ENCODE measurements at regions not wholly inside any gene's neighbourhood (a gene's known extent, or its start where the extent isn't known, plus 50 kb on each side); places are given as distances from the start of the nearest gene placed in this dataset.

DNA sequence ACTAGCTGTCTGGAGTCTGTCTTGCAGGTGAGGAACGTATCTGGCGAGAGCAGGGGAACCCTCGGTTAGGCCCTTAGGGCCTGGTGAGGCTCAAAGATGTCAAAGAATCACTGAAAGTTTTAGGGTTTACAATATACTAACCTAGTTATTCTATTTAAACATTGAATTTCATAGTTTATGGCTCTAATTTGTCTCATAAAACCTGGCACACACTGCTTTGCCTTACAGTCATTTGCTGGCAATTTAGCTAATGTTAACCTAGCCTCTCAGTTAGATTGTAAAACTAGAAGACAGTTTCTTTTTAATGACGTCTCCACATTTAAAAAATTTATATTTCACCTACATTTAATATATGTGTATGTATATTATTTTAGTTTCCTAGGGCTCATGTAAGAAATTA lies 89.6 kb upstream of the DOCK10 start:
- no peak for DNase-seq

DNA sequence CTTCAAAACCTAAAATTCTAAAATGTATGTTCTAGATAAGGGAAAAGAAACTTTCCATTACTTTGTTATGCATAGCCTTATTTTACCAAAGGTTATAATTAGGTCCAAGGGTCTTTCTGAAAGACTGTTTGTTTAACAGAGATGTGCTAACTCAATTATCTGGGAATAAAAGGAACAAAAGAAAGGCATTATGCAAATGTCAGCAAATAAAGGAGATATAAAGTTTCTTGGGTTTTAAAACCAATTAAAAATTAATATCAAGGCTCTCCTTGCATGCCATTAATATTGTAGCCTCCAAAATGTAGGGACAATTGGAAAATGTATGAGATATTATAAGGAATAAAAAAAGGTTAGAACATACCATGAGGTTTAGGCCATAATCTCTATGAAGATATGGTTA lies 87.8 kb upstream of the DOCK10 start:
- DNase-seq: no peak

- DNase-seq: no peak
Measured at GRCh38 chr2:225124311-225125017, 82.2 kb upstream of the DOCK10 start.

DNA sequence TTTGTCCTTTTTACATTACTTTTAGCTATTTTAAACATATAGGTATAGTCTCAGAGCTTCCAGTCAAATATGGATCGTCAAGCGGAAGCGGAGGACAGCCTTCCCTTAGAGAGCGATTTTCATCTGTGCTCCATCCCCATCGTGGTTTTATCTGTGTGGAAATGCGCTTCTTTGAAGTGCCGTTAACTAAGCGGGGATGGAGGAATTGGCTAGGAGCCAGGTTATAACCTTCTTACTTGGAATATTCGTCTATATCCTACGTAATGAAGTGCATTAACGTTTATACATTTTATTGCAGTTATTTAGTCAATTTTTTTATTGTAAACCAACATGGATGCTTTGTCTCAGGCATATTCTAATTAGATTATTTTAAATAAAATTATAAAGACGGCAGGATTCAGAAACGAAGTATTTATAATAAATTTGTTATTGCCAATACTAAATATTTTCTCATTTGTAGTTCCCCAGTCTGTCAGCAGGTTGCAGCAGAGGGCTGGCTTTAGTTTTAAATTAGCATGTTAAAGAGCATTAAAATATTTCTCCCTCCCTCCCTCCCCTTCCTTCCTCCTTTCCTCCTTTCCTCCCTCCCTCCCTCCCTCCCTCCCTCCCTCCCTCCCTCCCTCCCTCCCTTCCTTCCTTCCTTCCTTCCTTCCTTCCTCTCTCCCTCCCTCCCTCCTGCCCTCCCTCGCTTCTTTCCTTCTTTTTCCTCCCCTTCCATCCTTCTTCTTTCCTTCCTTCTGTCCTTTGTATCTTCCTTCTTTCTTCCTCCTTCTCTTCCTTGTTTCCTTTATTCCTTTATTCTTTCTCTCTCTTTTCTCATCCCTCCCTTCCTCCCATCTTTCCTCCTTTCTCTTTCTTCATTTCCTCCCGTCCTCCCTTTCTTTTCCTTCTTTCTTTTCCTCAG lies 80.6 kb upstream of the DOCK10 start:
- DNase-seq: no peak

- DNase-seq: no peak
Measured at GRCh38 chr2:225122007-225122406, 79.7 kb upstream of the DOCK10 start.

DNA sequence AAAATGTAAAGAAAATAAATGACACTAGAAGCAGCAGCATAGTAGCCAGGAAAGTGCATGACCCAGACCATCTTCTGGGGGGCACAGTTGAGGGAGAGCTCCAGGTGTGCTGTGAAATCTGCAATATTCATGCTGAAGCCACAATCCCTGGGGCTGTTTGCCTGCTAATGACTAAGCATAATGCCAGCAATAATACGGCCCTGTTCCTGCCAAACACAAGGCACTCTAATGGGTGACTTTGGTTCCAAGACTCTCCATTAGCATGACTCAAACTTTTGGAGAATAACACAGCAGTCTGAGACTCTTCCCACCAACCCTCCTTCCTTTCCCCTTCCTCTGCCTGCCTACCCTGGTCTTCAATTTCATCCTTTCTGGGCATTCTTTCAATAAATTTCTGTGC lies 77.9 kb upstream of the DOCK10 start:
- DNase-seq: no peak

DNA sequence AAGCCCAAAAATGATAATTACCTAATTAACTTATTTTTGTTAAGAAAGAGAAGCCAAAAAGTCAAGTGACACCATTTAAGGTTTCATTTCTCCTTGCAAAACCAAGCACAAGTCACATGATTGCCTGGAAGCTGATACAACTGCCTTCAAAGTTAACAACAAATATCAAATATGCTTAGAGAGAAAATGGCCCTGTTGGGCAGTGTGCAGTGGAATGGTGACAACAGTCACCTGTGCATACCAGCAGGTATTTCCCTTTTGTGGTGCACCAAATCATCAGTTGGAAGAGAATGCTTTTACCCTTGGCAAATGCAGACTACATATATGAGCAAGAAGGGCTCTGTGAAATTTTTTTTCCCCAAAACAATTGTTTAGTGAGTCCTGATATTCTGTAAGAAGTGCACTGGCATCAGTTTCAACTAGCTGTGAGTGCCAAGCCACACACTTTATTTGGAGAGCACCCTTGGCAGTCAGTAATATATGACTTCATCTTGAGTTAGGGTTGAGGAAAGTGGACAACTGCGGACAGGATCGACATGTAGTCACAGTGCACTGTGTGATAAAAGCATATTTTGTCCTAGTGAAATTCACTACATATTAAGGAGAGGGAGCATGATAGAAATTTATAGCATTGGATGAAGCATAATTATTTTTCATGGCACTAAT lies 74.9 kb upstream of the DOCK10 start:
- DNase-seq: no peak

DNA sequence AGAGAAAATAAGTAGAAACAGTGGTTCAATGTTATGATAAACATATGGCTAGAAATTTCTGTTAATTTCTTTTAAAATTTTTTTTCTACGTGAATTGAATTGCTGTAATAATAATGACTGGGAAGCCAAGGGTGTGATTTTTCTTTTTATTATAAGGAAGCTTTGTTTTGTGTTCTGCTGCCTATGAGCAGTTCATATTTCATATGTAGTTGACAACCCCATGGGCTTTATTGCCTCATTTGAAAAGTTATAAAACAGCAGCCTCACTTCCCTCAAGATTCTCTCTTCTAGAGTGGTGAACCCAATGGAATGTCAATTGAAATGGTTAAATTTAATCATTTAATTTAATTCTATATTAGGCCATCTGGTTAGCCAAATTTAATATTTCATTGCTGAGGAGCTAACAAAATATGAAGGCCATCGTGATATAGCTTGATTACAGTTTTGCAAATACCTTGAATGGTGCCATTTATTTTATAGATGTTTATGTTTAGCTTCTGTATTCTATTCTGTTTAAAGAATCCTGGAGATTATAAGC lies 72.6 kb upstream of the DOCK10 start:
- DNase-seq: no peak

DNA sequence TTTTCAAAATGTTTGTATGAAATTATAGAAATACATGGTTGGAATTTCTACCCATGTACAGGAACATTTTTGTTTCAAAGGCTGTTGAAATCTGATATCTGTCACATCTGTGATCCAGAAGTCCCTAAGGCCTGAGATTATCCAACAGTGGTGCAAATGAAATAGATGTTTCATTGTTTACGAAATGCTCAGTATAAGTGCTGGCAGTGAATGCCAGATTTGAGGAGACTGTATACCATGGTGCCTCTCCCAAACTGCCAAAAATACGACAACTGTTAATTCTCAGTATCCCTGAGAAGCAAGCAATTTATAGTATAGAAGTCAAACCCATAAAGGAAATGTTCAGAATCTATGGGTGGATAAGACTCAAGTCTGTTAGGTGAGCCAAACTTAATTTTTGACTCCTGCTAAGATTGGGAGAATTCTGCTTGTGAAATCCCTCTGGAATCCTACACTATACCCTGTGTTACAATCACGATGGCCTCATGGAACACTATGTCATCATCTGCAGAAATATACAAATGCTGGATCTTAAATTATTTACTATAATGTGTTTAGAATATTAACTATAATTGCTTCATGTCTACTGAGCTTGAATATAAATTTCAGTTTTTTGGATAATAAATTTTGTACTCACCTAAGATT lies 71.2 kb upstream of the DOCK10 start:
- no peak for DNase-seq

- DNase-seq: no peak
Measured at GRCh38 chr2:225112362-225113126, 70.3 kb upstream of the DOCK10 start.

GRCh38 chr2:225108805-225109204 lies 66.5 kb upstream of the DOCK10 start:
- DNase-seq: no peak

- no peak for DNase-seq
Measured at GRCh38 chr2:225104971-225105370, 62.7 kb upstream of the DOCK10 start.

- no peak for DNase-seq
Measured at GRCh38 chr2:225104321-225104720, 62.1 kb upstream of the DOCK10 start.

DNA sequence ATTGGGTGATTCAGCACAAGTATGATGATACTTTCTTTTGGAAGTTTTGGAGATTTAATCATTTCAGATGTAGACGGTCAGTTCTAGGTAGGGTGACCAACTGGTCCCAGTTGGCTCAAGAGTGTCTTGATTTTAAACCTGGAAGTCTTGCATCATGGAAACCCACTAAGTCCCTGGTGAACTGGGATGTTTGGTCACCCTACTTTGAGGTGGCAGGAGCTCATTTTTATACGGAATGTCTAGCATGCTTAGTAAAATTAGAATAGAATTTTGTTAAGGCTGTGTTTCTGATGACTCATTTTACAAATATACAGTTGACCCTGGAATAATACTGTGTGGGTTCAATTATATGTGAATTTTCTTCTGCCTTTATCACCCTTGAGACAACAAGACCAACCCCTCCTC lies 61.5 kb upstream of the DOCK10 start:
- no peak for DNase-seq

DNA sequence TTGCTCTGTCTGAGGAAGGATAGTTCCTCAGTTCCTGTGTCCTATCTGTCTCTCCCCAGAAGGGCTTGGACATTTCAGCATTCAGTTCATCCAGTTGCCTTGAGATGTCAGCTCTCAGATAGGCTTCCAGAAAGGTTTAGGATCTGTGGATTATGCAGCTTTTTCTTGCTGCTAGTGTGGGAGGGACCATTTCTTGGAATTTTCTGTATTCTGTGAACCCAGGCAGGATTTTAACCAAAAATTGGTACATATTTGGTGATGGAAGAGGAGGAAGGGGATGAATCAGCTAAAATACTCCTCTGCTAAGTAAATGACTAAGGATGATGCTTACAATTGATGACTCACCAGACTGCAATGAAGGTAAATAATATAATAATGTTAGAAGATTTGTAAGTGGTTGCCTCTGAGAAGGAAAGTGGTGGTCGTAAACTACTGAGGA lies 58.6 kb upstream of the DOCK10 start:
- DNase-seq: no peak

DNA sequence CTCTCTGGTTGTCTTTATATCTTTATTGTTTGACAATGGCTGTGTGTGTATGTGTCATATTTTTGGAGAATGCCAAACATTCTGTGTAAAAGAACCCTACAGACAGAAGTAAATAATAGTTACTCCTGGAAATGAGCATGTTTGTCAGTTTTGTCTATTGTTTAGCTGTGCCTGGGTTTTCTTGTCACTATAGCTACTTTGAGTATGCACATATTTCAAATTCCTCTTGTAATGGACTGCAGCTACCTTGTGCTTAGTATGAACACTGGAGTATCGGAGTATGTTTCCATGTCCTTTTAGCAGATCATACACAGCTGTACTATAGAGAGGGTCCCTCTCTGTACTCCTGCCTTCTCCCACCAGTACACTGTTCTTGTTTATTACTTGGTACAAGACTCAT lies 58.0 kb upstream of the DOCK10 start:
- no peak for DNase-seq

- DNase-seq: no peak
Measured at GRCh38 chr2:225097035-225097434, 54.8 kb upstream of the DOCK10 start.
